Effector memory CD8-positive, alpha-beta T cell (primary cell): ENCODE measurements at regions not wholly inside any gene's neighbourhood (a gene's known extent, or its start where the extent isn't known, plus 50 kb on each side); places are given as distances from the start of the nearest gene placed in this dataset.
"Not testable (repeated sequence)": the region's sequence is repeated elsewhere in the genome, so short reads cannot be mapped to it uniquely, and the experiment has no call there.

Experiments used
- ATAC-seq: fragments of 150-1000 bp; cut with Tn5 transposase; replicated peaks from 2 replicates; pipeline ENCODE4 v1.10.0; 2021; ENCODE audit warnings: mild to moderate bottlenecking, moderate library complexity
- DNase-seq, 3 experiments: peaks; one replicate each; pipeline ENCODE4 v3.0.0; 2021
- H3K27ac Mint-ChIP-seq, 2 donors: one replicate each; pipeline ENCODE4 v1.8.0; 2022; ENCODE audit warnings: mild to moderate bottlenecking in 2 of 2, mixed read lengths in 2 of 2, moderate library complexity in 2 of 2
- H3K27me3 Mint-ChIP-seq, 2 donors: one replicate each; pipeline ENCODE4 v1.8.0; 2022; ENCODE audit warnings: mixed read lengths in 2 of 2
- H3K36me3 Mint-ChIP-seq: one replicate; pipeline ENCODE4 v1.8.0; 2022; ENCODE audit warnings: mild to moderate bottlenecking, moderate library complexity, mixed read lengths; ENCODE audit not compliant: insufficient read depth
- H3K4me1 Mint-ChIP-seq, 2 donors: one replicate each; pipeline ENCODE4 v1.8.0; 2022; ENCODE audit warnings: low read depth in 2 of 2, mixed read lengths in 2 of 2
- H3K4me3 Mint-ChIP-seq, 2 donors: one replicate each; pipeline ENCODE4 v1.8.0; 2022; ENCODE audit warnings: mild to moderate bottlenecking in 2 of 2, mixed read lengths in 2 of 2, moderate library complexity in 2 of 2
- H3K9me3 Mint-ChIP-seq, 2 donors: one replicate each; pipeline ENCODE4 v1.8.0; 2022; ENCODE audit warnings: mixed read lengths in 2 of 2

DNA sequence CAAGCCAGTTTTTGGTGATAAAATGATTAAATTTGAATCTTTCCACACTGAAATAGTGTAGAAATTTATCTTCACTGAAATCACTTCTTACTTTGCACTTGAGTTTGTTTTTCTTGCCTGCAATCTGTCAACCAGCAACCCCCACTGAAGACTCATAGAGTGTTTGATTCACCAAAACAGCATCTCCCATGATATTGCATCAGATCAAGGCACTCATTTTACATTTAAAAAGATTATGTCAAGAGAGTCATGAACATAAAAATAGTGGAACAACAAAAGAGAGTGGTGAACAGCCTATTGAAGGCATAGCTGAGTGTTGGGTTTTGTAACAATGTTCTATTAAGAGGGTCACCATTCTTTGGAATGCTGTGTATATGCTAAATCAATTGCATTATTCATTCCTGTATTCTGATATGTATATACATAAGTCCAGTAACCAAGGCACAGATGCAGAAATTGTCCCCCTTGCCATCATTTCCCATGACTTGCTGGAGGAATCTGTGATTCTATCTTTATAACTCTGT lies 1934.9 kb downstream of the ARAP2 start:
- Mint-ChIP-seq H3K27ac (no peak overlapping the region), H3K36me3 (no peaks in the 10 kb centered on the region), H3K27me3 (no peaks in the 10 kb centered on the region), H3K4me1 (no peaks in the 10 kb centered on the region), H3K9me3 (peaks cover 9 to 14% of the 10 kb centered on the region in 2 donors), H3K4me3 (no peak overlapping the region)
- DNase-seq, result no peak
- no peak for ATAC-seq

DNA sequence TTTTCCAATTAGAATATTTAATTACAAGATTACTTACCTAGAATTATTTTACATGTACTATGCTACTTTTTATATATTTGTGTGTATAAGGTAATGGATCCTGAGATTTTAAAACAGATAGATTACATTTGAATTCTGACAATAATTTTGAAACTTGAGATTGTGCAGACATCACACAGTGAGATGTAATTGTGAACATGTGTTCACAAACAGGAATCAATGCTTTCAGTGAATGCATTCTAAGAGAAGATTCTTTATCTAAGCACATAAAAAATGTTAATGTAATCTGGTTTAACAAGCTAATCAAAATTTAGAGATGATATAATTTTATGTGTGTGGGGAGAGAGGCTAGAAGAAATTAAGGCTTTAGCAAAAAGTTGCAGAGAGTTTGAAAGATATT lies 1925.5 kb downstream of the ARAP2 start:
- Mint-ChIP-seq H3K9me3 (no peaks in the 10 kb centered on the region), H3K4me1 (no peaks in the 10 kb centered on the region), H3K27me3 (no peaks in the 10 kb centered on the region), H3K4me3 (no peak overlapping the region), H3K36me3 (no peaks in the 10 kb centered on the region), H3K27ac (no peak overlapping the region)
- DNase-seq, result no peak
- ATAC-seq, result no peak

DNA sequence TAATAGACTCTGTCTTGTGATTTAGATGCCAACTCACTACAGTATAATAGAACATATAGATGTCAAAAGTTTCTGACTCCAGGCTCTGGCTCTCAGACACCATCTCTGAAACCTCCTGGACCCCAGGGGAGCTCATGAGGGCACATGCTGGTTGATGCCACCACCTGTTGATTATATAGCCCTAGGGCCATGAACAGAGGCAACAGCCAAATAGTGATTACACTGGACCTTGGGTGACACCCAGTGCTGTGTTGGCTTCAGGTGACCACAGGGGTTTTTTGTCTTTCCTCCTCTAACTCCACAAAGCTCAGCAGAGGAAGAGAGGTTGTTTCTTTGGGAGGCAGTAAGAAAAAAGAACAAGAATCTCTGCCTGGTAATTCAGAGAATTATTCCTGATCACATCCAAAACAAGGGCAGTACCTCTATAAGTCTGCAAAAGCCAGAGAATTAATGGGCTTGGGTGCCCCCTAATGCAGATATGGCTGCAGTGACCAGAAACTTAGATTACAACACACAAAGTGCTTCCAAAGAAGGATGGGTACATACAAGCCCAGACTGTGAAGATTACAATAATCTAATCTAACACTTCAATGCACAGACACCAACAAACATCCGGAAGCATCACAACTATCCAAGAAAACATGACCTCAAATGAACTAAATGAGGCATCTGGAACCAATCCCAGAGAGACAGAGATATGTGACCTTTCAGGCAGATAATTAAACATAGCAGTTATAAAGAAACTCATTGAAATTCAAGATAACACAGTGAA lies 1920.6 kb downstream of the ARAP2 start:
- Mint-ChIP-seq H3K4me3 (no peak overlapping the region), H3K27me3 (no peaks in the 10 kb centered on the region), H3K4me1 (no peaks in the 10 kb centered on the region), H3K27ac (no peak overlapping the region), H3K9me3 (peaks cover 0 to 6% of the 10 kb centered on the region in 2 donors), H3K36me3 (no peaks in the 10 kb centered on the region)
- DNase-seq (no peak), ATAC-seq (no peak)

DNA sequence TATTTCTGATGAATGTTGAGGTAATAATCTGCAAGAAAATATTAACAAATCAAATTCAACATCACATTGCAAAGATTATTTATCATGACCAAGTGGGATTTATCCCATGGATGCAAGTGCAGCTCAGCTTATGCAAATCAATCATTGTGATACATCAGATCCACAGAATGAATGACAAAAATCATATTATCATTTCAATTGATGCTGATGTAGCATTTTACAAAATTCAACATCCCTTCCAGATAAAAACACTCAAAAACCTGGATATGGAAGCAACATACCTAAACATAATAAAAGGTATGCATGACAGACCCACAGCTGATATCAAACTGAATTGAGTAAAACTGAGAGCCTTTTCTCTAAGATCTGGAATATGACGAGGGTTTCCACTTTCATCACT lies 1915.4 kb downstream of the ARAP2 start:
- no peak for ATAC-seq
- Mint-ChIP-seq H3K27ac (no peak overlapping the region), H3K9me3 (peaks cover 9% of the 10 kb centered on the region in 2 donors), H3K4me3 (no peak overlapping the region), H3K4me1 (no peaks in the 10 kb centered on the region), H3K36me3 (peaks cover under 1% of the 10 kb centered on the region), H3K27me3 (no peaks in the 10 kb centered on the region)
- no peak for DNase-seq

GRCh38 chr4:34335156-34335555 lies 1909.2 kb downstream of the ARAP2 start:
- H3K4me3 Mint-ChIP-seq, H3K27ac Mint-ChIP-seq, H3K4me1 Mint-ChIP-seq, H3K27me3 Mint-ChIP-seq, H3K9me3 Mint-ChIP-seq, DNase-seq, ATAC-seq, H3K36me3 Mint-ChIP-seq: not testable (repeated sequence)

GRCh38 chr4:34335556-34335955 lies 1908.8 kb downstream of the ARAP2 start:
- not testable (repeated sequence) for H3K27me3 Mint-ChIP-seq, DNase-seq, ATAC-seq, H3K27ac Mint-ChIP-seq, H3K36me3 Mint-ChIP-seq, H3K4me3 Mint-ChIP-seq, H3K4me1 Mint-ChIP-seq, H3K9me3 Mint-ChIP-seq

DNA sequence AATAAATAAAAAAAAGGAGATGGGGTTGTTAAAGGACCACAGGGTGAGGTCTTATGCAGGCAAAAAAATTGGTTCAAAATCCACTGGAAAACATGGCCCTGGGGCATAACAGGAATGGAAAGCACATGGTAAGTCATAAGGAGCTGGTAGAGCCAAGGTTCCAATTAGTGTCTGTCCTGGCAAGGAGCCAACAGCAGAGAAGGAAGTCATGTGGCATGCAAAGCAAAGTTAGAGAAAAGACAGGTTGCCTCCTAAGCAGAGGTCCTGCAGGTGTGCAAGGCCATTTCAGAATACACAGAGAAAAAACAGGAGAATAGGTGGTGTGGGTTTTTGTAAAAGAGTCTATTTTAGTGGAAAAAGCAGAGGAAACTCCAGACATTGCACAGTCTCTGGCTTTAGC lies 1881.7 kb downstream of the ARAP2 start:
- DNase-seq (no peak), ATAC-seq (no peak)
- Mint-ChIP-seq H3K4me3 (no peak overlapping the region), H3K4me1 (no peaks in the 10 kb centered on the region), H3K27ac (no peak overlapping the region), H3K27me3 (no peaks in the 10 kb centered on the region), H3K9me3 (peaks cover 0 to 19% of the 10 kb centered on the region in 2 donors), H3K36me3 (no peaks in the 10 kb centered on the region)

- DNase-seq, result no peak
Measured at GRCh38 chr4:34363842-34364241, 1880.5 kb downstream of the ARAP2 start.

DNA sequence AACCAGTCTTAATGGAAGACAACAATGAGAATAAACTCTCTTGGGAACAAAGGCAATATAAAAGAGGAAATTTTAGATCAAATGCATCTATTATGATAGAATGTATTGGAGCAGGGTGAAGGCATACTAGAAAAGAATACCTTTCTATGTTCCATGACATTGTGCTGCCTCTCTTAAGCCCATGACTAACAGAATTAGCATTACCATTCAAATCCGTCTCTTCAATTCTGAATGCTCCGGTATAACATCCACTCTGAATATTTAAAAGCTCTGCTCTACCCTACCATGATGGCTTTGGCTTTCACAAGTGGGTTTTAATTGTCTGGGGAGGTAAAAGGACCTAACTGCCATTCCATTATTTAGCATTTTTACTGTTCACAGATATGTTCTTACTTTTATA lies 1878.4 kb downstream of the ARAP2 start:
- no peak for DNase-seq

More at GRCh38 chr4:34363842-34364241, 1880.5 kb downstream of the ARAP2 start:
- no peak overlapping the region for H3K27ac Mint-ChIP-seq
- no peaks in the 10 kb centered on the region for H3K27me3 Mint-ChIP-seq
- H3K9me3 Mint-ChIP-seq, result peaks cover 0 to 19% of the 10 kb centered on the region in 2 donors
- H3K4me1 Mint-ChIP-seq, result no peaks in the 10 kb centered on the region
- no peak overlapping the region for H3K4me3 Mint-ChIP-seq
- H3K36me3 Mint-ChIP-seq, result no peaks in the 10 kb centered on the region
- no peak for ATAC-seq

DNA sequence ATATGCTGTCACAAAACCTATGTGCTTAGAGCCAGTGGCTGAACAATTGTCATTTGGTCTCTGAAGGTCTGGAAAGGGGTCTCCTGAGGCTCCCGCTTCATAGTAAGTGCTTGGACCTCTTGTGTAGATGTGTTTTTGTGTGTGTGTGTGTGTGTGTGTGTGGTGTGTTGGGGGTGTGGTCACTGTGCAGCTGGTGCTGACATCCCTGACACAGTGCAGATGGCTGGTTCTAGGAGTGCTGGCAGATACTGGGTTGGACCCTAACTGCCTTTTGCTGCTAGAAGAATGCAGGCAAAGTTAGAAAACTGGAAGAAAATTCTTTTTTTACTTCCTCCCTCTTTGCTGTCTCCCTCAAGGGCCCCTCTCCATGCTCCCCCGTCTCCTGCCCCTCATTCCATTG lies 1872.6 kb downstream of the ARAP2 start:
- no peaks in the 10 kb centered on the region for H3K27me3 Mint-ChIP-seq
- no peaks in the 10 kb centered on the region for H3K4me1 Mint-ChIP-seq
- no peak overlapping the region for H3K27ac Mint-ChIP-seq
- ATAC-seq, result no peak
- no peaks in the 10 kb centered on the region for H3K9me3 Mint-ChIP-seq
- no peaks in the 10 kb centered on the region for H3K36me3 Mint-ChIP-seq
- no peak overlapping the region for H3K4me3 Mint-ChIP-seq
- DNase-seq, result no peak

More for the DNA sequence above, 1878.4 kb downstream of the ARAP2 start:
- no peaks in the 10 kb centered on the region for H3K36me3 Mint-ChIP-seq
- no peaks in the 10 kb centered on the region for H3K4me1 Mint-ChIP-seq
- H3K9me3 Mint-ChIP-seq, result peaks cover 0 to 19% of the 10 kb centered on the region in 2 donors
- ATAC-seq, result no peak
- H3K4me3 Mint-ChIP-seq, result no peak overlapping the region
- H3K27ac Mint-ChIP-seq, result no peak overlapping the region
- no peaks in the 10 kb centered on the region for H3K27me3 Mint-ChIP-seq

- H3K36me3 Mint-ChIP-seq, result no peaks in the 10 kb centered on the region
- no peak overlapping the region for H3K4me3 Mint-ChIP-seq
- no peaks in the 10 kb centered on the region for H3K27me3 Mint-ChIP-seq
- H3K9me3 Mint-ChIP-seq, result no peaks in the 10 kb centered on the region
- no peak for ATAC-seq
- no peaks in the 10 kb centered on the region for H3K4me1 Mint-ChIP-seq
- H3K27ac Mint-ChIP-seq, result no peak overlapping the region
- no peak for DNase-seq
Measured at GRCh38 chr4:34372815-34373214, 1871.5 kb downstream of the ARAP2 start.

DNA sequence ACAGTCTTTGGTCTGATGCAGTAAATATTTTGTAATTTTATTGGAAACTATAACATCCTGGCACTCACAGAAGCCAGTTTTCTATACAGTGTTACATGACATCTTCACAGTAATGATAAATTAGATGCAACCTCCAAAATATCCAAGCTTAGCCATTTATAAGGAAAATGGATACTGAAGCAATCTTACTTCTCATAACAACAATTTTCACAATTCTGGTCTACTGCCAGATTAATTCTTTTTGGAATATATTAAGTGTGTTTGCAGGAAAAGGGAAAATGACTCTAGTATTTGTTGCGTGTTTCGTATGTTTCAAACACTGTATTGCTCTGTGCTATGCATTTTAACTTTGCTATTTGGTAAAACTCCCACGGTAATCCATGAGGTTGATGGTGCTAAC lies 1870.9 kb downstream of the ARAP2 start:
- Mint-ChIP-seq H3K4me3 (no peak overlapping the region), H3K9me3 (no peaks in the 10 kb centered on the region), H3K27me3 (no peaks in the 10 kb centered on the region), H3K4me1 (no peaks in the 10 kb centered on the region), H3K36me3 (no peaks in the 10 kb centered on the region), H3K27ac (no peak overlapping the region)
- no peak for DNase-seq
- no peak for ATAC-seq

DNA sequence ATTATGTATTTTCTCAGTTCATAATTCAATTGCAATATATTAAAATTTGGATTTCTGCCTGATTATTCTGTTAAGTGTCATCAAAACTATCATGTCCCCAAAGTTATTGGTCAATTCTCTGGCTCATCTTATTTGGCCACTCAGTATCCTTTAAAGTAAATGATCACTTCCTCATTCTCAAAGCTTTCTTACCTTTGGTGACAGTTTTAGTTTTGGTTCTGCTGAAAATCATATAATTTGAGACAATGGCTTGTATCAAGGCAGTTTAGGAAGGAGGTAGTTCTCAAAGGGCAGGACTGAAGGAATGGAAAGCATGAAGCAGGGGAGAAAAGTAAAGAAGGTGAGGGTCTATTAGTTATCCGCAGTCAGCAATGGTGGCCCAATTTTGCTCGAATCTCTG lies 1832.1 kb downstream of the ARAP2 start:
- ATAC-seq (no peak), DNase-seq (no peak)
- no peaks in the 10 kb centered on the region for H3K27me3 Mint-ChIP-seq
- H3K36me3 Mint-ChIP-seq, result no peaks in the 10 kb centered on the region
- H3K4me1 Mint-ChIP-seq, result no peaks in the 10 kb centered on the region
- no peak overlapping the region for H3K4me3 Mint-ChIP-seq
- H3K27ac Mint-ChIP-seq, result no peak overlapping the region
- H3K9me3 Mint-ChIP-seq, result peaks cover 5 to 32% of the 10 kb centered on the region in 2 donors

DNA sequence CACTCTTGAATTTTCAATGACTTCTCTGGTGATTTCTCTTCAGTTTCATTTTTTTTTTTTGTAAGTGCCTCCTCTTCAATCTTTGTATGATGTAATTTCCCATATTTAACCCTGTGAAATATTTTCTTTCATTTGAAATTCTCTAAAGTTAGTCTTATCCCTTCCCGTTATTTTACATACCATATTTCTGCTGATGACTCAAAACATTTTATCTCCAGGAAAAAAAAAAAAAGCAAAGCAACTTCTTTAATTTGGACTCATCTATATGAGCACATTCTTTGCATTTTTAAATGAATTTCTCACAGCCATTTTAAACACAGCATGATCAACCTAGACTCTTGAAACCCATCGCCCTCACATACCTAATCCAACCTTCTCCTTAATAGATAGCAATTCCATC lies 1831.4 kb downstream of the ARAP2 start:
- no peaks in the 10 kb centered on the region for H3K27me3 Mint-ChIP-seq
- no peak overlapping the region for H3K27ac Mint-ChIP-seq
- H3K36me3 Mint-ChIP-seq, result no peaks in the 10 kb centered on the region
- no peak for DNase-seq
- ATAC-seq, result no peak
- H3K9me3 Mint-ChIP-seq, result peaks cover 7 to 32% of the 10 kb centered on the region in 2 donors
- H3K4me1 Mint-ChIP-seq, result no peaks in the 10 kb centered on the region
- no peak overlapping the region for H3K4me3 Mint-ChIP-seq
